ENCODE measurements at regions not wholly inside any gene's neighbourhood (a gene's known extent, or its start where the extent isn't known, plus 50 kb on each side); places are given as distances from the start of the nearest gene placed in this dataset.

DNA sequence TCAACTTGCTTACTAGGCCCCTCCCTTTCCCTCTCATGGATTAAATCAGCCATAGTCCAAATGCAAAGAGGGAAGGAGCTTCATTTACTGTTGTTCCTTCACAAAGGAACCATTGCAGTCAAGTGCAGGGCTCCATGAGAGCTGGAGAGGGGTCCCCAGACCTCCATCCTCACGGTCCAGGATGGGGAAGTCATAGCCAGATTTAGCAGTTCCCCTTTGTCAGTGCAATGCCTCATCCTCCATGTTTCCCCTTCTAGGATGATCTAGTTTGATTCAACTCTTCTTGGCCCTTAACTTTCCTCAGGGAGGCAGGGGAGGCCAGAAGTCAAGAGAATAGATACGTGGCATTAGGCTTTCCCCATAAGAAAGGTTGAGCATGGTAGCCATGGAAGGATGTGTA lies 66.5 kb upstream of the FUCA2 start:
- no CpG with 5 or more reads among the region's 2 CpGs for WGBS (ENCODE audit: extremely low coverage, insufficient coverage, insufficient read length)

DNA sequence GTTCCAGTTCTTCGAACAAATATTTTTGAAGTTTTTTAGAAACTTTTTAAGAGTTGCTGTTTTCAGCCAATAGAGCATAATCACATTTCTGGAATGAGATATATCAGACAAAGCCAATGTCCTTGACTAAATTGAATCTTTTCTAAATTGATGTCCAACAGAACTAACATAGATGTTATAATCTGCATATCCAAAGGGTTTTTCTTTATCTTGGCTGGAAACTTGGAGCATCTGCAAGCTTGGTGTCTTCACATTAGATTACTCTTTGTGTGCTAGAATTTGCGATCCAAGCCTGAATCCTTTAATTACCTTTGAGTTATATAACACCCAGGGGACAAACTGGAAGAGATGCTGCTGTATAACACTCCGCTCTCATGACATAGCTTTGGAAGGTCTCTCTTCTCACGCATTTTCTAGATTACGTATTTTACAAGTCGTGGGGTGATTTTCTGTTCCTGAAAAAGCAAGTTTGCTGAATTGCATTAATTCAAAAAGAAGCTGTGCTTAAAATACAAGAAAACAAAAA lies 64.4 kb upstream of the FUCA2 start:
- H3K79me1 ChIP-seq (ENCODE audit: low read length): peaks cover 5% of the 10 kb centered on the region
- H4K12ac ChIP-seq (ENCODE audit: low read depth, low read length): no peak overlapping the region
- WGBS (ENCODE audit: extremely low coverage, insufficient coverage, insufficient read length): no CpG with 5 or more reads among the region's 6 CpGs
- H2AK5ac ChIP-seq (ENCODE audit: low read length): no peak overlapping the region
- no peak overlapping the region for H2AFZ ChIP-seq (ENCODE audit: insufficient read depth, low read length, poor library complexity)
- no peak overlapping the region for H3K4ac ChIP-seq (ENCODE audit: low read depth, low read length)
- no peak for DNase-seq
- no peak overlapping the region for H3K23ac ChIP-seq (ENCODE audit: low read length)
- H3K4me3 ChIP-seq (ENCODE audit: low read depth, low read length): no peak overlapping the region
- H2BK12ac ChIP-seq (ENCODE audit: low read length): no peak overlapping the region
- H4K91ac ChIP-seq (ENCODE audit: low read depth, low read length): no peak overlapping the region
- no peaks in the 10 kb centered on the region for H3K36me3 ChIP-seq (ENCODE audit: control insufficient read depth in 1 of 2, insufficient read depth in 2 of 2, low read length in 2 of 2)
- H3K18ac ChIP-seq (ENCODE audit: low read length): no peak overlapping the region
- no peaks in the 10 kb centered on the region for H3K27me3 ChIP-seq (ENCODE audit: insufficient read depth, low read length)
- H3K9me3 ChIP-seq (ENCODE audit: insufficient read depth, low read depth, low read length): peaks cover 2% of the 10 kb centered on the region
- no peak overlapping the region for H3K27ac ChIP-seq (ENCODE audit: low read depth, low read length)
- no peak overlapping the region for H3K14ac ChIP-seq (ENCODE audit: low read length)
- peaks cover 6% of the 10 kb centered on the region in 2 experiments for H3K4me1 ChIP-seq (ENCODE audit: control insufficient read depth in 1 of 2, insufficient read depth in 2 of 2, low read length in 2 of 2)
- no peaks in the 10 kb centered on the region for H3K79me2 ChIP-seq (ENCODE audit: control insufficient read depth, insufficient read depth, low read length, poor library complexity)
- H2BK5ac ChIP-seq (ENCODE audit: low read depth, low read length, poor library complexity): no peak overlapping the region
- H3K9ac ChIP-seq (ENCODE audit: low read length): no peak overlapping the region
- no peak overlapping the region for H3K4me2 ChIP-seq (ENCODE audit: low read length)
- H2BK120ac ChIP-seq (ENCODE audit: insufficient read depth, low read length, poor library complexity): no peak overlapping the region
- no peak overlapping the region for H4K8ac ChIP-seq (ENCODE audit: low read depth, low read length)

More for the DNA sequence above, 66.5 kb upstream of the FUCA2 start:
- Histone ChIP-seq H3K4me2 (ENCODE audit: low read length) (no peak overlapping the region), H3K36me3 (ENCODE audit: control insufficient read depth in 1 of 2, insufficient read depth in 2 of 2, low read length in 2 of 2) (no peaks in the 10 kb centered on the region), H2BK120ac (ENCODE audit: insufficient read depth, low read length, poor library complexity) (no peak overlapping the region), H3K14ac (ENCODE audit: low read length) (no peak overlapping the region), H3K18ac (ENCODE audit: low read length) (no peak overlapping the region), H3K27me3 (ENCODE audit: insufficient read depth, low read length) (no peaks in the 10 kb centered on the region), H3K4ac (ENCODE audit: low read depth, low read length) (no peak overlapping the region), H2AFZ (ENCODE audit: insufficient read depth, low read length, poor library complexity) (no peak overlapping the region), H3K4me3 (ENCODE audit: low read depth, low read length) (no peak overlapping the region), H2AK5ac (ENCODE audit: low read length) (no peak overlapping the region), H4K12ac (ENCODE audit: low read depth, low read length) (no peak overlapping the region), H2BK12ac (ENCODE audit: low read length) (no peak overlapping the region), H3K23ac (ENCODE audit: low read length) (no peak overlapping the region), H3K4me1 (ENCODE audit: control insufficient read depth in 1 of 2, insufficient read depth in 2 of 2, low read length in 2 of 2) (peaks cover 6% of the 10 kb centered on the region in 2 experiments), H4K8ac (ENCODE audit: low read depth, low read length) (no peak overlapping the region), H3K9me3 (ENCODE audit: insufficient read depth, low read depth, low read length) (peaks cover 2% of the 10 kb centered on the region), H4K91ac (ENCODE audit: low read depth, low read length) (no peak overlapping the region), H3K27ac (ENCODE audit: low read depth, low read length) (no peak overlapping the region), H3K79me2 (ENCODE audit: control insufficient read depth, insufficient read depth, low read length, poor library complexity) (no peaks in the 10 kb centered on the region), H3K79me1 (ENCODE audit: low read length) (peaks cover 5% of the 10 kb centered on the region), H3K9ac (ENCODE audit: low read length) (no peak overlapping the region), H2BK5ac (ENCODE audit: low read depth, low read length, poor library complexity) (no peak overlapping the region)
- DNase-seq: no peak

DNA sequence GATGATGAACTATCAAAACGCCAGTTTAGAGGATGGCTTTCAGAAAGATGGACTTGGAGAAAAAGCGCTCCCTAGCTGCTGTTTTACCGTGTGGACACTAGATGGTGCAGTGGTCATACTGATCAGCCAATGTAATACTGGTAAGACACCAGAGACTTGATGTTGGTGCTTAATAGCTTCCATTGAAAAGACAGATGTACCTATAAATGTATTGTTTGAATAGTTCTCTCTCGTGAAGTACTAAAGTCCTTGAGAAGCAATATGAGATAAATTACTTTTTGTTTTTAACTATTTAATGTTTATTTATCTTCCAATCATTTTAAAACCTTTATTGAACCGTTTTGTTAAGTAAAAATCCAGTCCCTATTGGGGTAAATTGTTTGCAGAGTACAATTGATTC lies 63.9 kb upstream of the FUCA2 start:
- no peaks in the 10 kb centered on the region for H3K36me3 ChIP-seq (ENCODE audit: control insufficient read depth in 1 of 2, insufficient read depth in 2 of 2, low read length in 2 of 2)
- no peak overlapping the region for H3K4ac ChIP-seq (ENCODE audit: low read depth, low read length)
- no peak overlapping the region for H3K27ac ChIP-seq (ENCODE audit: low read depth, low read length)
- H2AK5ac ChIP-seq (ENCODE audit: low read length): no peak overlapping the region
- no peak overlapping the region for H3K18ac ChIP-seq (ENCODE audit: low read length)
- no CpG with 5 or more reads among the region's 5 CpGs for WGBS (ENCODE audit: extremely low coverage, insufficient coverage, insufficient read length)
- H3K27me3 ChIP-seq (ENCODE audit: insufficient read depth, low read length): no peaks in the 10 kb centered on the region
- H4K91ac ChIP-seq (ENCODE audit: low read depth, low read length): no peak overlapping the region
- H3K4me1 ChIP-seq (ENCODE audit: control insufficient read depth in 1 of 2, insufficient read depth in 2 of 2, low read length in 2 of 2): peaks cover 6% of the 10 kb centered on the region in 2 experiments
- H4K12ac ChIP-seq (ENCODE audit: low read depth, low read length): no peak overlapping the region
- DNase-seq: peak; percentile 45 to 87
- H3K9ac ChIP-seq (ENCODE audit: low read length): no peak overlapping the region
- H2BK120ac ChIP-seq (ENCODE audit: insufficient read depth, low read length, poor library complexity): no peak overlapping the region
- no peak overlapping the region for H2AFZ ChIP-seq (ENCODE audit: insufficient read depth, low read length, poor library complexity)
- H2BK12ac ChIP-seq (ENCODE audit: low read length): no peak overlapping the region
- no peak overlapping the region for H3K4me3 ChIP-seq (ENCODE audit: low read depth, low read length)
- no peak overlapping the region for H4K8ac ChIP-seq (ENCODE audit: low read depth, low read length)
- peaks cover 2% of the 10 kb centered on the region for H3K9me3 ChIP-seq (ENCODE audit: insufficient read depth, low read depth, low read length)
- no peaks in the 10 kb centered on the region for H3K79me2 ChIP-seq (ENCODE audit: control insufficient read depth, insufficient read depth, low read length, poor library complexity)
- H3K14ac ChIP-seq (ENCODE audit: low read length): no peak overlapping the region
- peaks cover 5% of the 10 kb centered on the region for H3K79me1 ChIP-seq (ENCODE audit: low read length)
- no peak overlapping the region for H3K4me2 ChIP-seq (ENCODE audit: low read length)
- H3K23ac ChIP-seq (ENCODE audit: low read length): no peak overlapping the region
- H2BK5ac ChIP-seq (ENCODE audit: low read depth, low read length, poor library complexity): no peak overlapping the region

DNA sequence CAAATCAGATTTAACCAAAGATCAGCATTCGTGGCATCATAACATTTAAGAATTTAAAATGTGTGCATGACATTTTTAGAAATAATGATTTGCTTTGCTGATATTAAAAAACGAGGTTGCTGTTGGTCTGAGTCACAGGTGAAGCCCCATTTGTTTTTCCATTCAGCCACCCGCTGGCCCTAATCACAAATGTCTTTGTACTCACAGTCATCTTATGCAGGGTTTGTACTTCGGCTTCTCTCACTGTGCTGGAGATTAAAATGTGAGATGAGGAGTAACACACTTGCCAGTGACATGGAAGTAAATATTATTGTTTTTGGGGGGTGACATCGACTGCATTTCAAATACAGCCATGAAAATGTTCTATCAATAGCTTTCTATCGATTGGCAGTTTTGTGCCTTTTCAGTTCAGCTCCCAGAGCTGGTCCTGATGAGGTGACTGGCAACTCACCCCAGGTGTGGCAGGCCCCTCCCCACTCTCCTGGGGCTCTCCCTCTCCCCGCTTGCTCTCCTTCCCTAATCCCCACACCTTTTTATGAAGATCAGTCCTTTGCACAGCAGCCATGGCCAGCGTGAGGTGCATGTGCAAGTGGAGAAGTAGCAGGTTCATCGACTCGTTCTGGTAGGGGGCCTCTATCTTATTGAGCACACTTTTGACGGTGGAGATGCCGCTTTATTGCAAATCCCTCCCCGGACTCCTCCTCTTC lies 58.8 kb upstream of the FUCA2 start:
- no peaks in the 10 kb centered on the region for H3K27me3 ChIP-seq (ENCODE audit: insufficient read depth, low read length)
- no peak overlapping the region for H3K9ac ChIP-seq (ENCODE audit: low read length)
- H3K4me2 ChIP-seq (ENCODE audit: low read length): no peak overlapping the region
- H3K27ac ChIP-seq (ENCODE audit: low read depth, low read length): no peak overlapping the region
- H3K4ac ChIP-seq (ENCODE audit: low read depth, low read length): no peak overlapping the region
- no peak overlapping the region for H3K18ac ChIP-seq (ENCODE audit: low read length)
- DNase-seq: no peak
- no peak overlapping the region for H3K23ac ChIP-seq (ENCODE audit: low read length)
- H3K79me2 ChIP-seq (ENCODE audit: control insufficient read depth, insufficient read depth, low read length, poor library complexity): no peaks in the 10 kb centered on the region
- no peak overlapping the region for H2BK12ac ChIP-seq (ENCODE audit: low read length)
- no peaks in the 10 kb centered on the region for H3K36me3 ChIP-seq (ENCODE audit: control insufficient read depth in 1 of 2, insufficient read depth in 2 of 2, low read length in 2 of 2)
- no peak overlapping the region for H2AK5ac ChIP-seq (ENCODE audit: low read length)
- H3K4me3 ChIP-seq (ENCODE audit: low read depth, low read length): no peak overlapping the region
- H4K91ac ChIP-seq (ENCODE audit: low read depth, low read length): no peak overlapping the region
- H3K4me1 ChIP-seq (ENCODE audit: control insufficient read depth in 1 of 2, insufficient read depth in 2 of 2, low read length in 2 of 2): no peaks in the 10 kb centered on the region
- H4K12ac ChIP-seq (ENCODE audit: low read depth, low read length): no peak overlapping the region
- no peak overlapping the region for H4K8ac ChIP-seq (ENCODE audit: low read depth, low read length)
- no peak overlapping the region for H2BK5ac ChIP-seq (ENCODE audit: low read depth, low read length, poor library complexity)
- no CpG with 5 or more reads among the region's 13 CpGs for WGBS (ENCODE audit: extremely low coverage, insufficient coverage, insufficient read length)
- H3K14ac ChIP-seq (ENCODE audit: low read length): no peak overlapping the region
- H2AFZ ChIP-seq (ENCODE audit: insufficient read depth, low read length, poor library complexity): no peak overlapping the region
- H3K79me1 ChIP-seq (ENCODE audit: low read length): no peaks in the 10 kb centered on the region
- H2BK120ac ChIP-seq (ENCODE audit: insufficient read depth, low read length, poor library complexity): no peak overlapping the region
- H3K9me3 ChIP-seq (ENCODE audit: insufficient read depth, low read depth, low read length): no peaks in the 10 kb centered on the region

All from trophoblast cell (in vitro differentiated cells and primary cell).